Calu3 (cell line): ENCODE measurements at regions not wholly inside any gene's neighbourhood (a gene's known extent, or its start where the extent isn't known, plus 50 kb on each side); places are given as distances from the start of the nearest gene placed in this dataset.

Source experiments
- BruUV-seq: library from RNA; stranded (reverse); fragments of 400-500 nt; replicated peaks from 2 replicates; lab custom pipeline; 2021; lab: Mats Ljungman, UMichigan
- CTCF ChIA-PET: fragments of 300-600 bp; sonication (Branson Sonifier 250); formaldehyde crosslinking; loops from one replicate; lab custom pipeline; 2022; ENCODE audit warnings: antibody characterized with exemption; lab: Charles Lee
- DNase-seq: peaks from one replicate; pipeline ENCODE4 v3.0.0; 2022
- H3K27ac Mint-ChIP-seq: one replicate; pipeline ENCODE4 v1.8.0; 2022; ENCODE audit warnings: mixed read lengths; ENCODE audit not compliant: unreplicated experiment
- H3K27me3 Mint-ChIP-seq: one replicate; pipeline ENCODE4 v1.8.0; 2022; ENCODE audit warnings: mixed read lengths; ENCODE audit not compliant: unreplicated experiment
- H3K36me3 Mint-ChIP-seq: one replicate; pipeline ENCODE4 v1.8.0; 2022; ENCODE audit warnings: mild to moderate bottlenecking, moderate library complexity, mixed read lengths; ENCODE audit not compliant: insufficient read depth, unreplicated experiment
- H3K4me1 Mint-ChIP-seq: one replicate; pipeline ENCODE4 v1.8.0; 2022; ENCODE audit warnings: mild to moderate bottlenecking, low read depth, mixed read lengths; ENCODE audit not compliant: unreplicated experiment
- H3K4me3 Mint-ChIP-seq: one replicate; pipeline ENCODE4 v1.8.0; 2022; ENCODE audit warnings: mild to moderate bottlenecking, low read depth, moderate library complexity, mixed read lengths; ENCODE audit not compliant: unreplicated experiment
- H3K9me3 Mint-ChIP-seq: one replicate; pipeline ENCODE4 v1.8.0; 2022; ENCODE audit warnings: low read depth, mixed read lengths; ENCODE audit not compliant: unreplicated experiment
- intact Hi-C: fragments of 100-400 bp; cut with micrococcal nuclease; formaldehyde crosslinking; loops from one replicate; pipeline ENCODE4 v1.10.0; 2022; ENCODE audit not compliant: unreplicated experiment
- TF ChIP-seq, protein P1 (sequence below): fragments of 200-600 bp; IDR thresholded peaks from one replicate; pipeline ENCODE4 v1.8.0; 2022; ENCODE audit warnings: antibody characterized with exemption; ENCODE audit not compliant: unreplicated experiment

DNA sequence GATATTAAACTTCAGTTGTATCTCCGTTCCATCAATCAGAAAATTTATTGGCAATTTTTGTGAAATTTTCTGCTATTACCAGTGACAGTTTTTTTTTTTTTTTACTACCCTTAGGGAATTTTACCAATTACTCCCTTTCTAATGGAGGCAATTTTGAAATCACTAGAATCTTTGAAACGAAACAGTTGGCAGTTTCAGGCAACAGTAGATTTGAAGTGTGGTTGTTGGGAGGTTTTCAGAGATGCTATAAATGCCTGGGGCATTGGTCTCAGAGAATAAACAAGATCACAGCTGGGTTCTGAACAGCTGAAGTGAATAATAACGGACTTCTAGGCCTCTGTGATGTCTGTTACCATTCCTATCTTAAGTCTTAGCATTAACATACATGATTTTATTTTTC, 535.9 kb upstream of the POT1 start:
- TF ChIP-seq, protein P1, sequence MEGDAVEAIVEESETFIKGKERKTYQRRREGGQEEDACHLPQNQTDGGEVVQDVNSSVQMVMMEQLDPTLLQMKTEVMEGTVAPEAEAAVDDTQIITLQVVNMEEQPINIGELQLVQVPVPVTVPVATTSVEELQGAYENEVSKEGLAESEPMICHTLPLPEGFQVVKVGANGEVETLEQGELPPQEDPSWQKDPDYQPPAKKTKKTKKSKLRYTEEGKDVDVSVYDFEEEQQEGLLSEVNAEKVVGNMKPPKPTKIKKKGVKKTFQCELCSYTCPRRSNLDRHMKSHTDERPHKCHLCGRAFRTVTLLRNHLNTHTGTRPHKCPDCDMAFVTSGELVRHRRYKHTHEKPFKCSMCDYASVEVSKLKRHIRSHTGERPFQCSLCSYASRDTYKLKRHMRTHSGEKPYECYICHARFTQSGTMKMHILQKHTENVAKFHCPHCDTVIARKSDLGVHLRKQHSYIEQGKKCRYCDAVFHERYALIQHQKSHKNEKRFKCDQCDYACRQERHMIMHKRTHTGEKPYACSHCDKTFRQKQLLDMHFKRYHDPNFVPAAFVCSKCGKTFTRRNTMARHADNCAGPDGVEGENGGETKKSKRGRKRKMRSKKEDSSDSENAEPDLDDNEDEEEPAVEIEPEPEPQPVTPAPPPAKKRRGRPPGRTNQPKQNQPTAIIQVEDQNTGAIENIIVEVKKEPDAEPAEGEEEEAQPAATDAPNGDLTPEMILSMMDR = no peak
- H3K27ac Mint-ChIP-seq = no peak overlapping the region
- H3K36me3 Mint-ChIP-seq = no peaks in the 10 kb centered on the region
- DNase-seq = no peak
- no peaks in the 10 kb centered on the region for H3K27me3 Mint-ChIP-seq
- H3K9me3 Mint-ChIP-seq = no peaks in the 10 kb centered on the region
- no TSS peak for BruUV-seq
- no peaks in the 10 kb centered on the region for H3K4me1 Mint-ChIP-seq
- no peak overlapping the region for H3K4me3 Mint-ChIP-seq
- intact Hi-C loops = no loop called here
- CTCF ChIA-PET = interaction anchor here (0.7 kb wide), 1 partner anchor 998 kb away, joined by 3 read pairs; no protein-coding TSS in a partner anchor

DNA sequence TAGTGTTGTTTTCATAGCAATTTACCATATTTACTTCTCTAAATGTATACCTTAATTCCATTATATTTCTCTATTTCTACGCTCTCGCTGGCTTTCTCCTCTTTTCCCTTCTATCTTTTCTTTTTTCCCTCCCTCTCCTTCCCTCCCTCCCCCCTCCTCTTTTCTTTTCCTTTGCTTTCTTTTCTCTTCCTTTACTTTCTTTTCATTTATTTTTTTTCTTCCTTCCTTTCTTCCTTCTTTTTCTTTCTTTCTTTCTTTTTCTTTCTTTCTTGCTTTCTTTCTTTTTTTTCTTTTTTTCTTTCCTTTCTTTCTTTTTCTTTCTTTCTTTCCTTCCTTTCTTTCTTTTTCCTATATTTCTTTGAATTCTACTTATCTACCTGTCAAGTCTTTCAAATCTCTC, 533.0 kb upstream of the POT1 start:
- CTCF ChIA-PET = no interaction called here
- no peak for DNase-seq
- BruUV-seq = no TSS peak
- H3K27ac Mint-ChIP-seq = no peak overlapping the region
- H3K36me3 Mint-ChIP-seq = no peaks in the 10 kb centered on the region
- H3K4me3 Mint-ChIP-seq = no peak overlapping the region
- H3K27me3 Mint-ChIP-seq = no peaks in the 10 kb centered on the region
- peaks cover 4% of the 10 kb centered on the region for H3K9me3 Mint-ChIP-seq
- no peaks in the 10 kb centered on the region for H3K4me1 Mint-ChIP-seq
- intact Hi-C loops = no loop called here
- TF ChIP-seq, protein P1 = no peak

DNA sequence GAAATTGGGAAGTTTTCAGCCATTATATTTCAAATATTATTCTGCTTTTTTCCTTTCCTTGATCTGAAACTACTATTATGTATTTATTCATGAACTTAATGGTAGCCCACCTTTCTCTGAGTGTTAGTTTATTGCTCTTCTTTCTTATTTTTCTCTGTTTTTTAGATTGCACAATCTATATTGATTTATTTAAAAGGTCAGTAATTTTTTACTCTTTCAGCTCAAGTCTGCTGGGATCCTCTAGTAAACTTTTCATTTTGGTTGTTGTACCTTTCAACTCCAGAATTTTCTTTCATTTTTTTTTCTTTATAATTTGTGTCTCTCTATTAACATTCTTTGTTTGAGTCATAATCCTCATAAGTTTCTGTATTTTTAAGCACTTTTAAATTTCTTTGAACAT, 529.4 kb upstream of the POT1 start:
- Mint-ChIP-seq H3K27me3 (no peaks in the 10 kb centered on the region), H3K9me3 (peaks cover 8% of the 10 kb centered on the region), H3K4me1 (peaks cover 9% of the 10 kb centered on the region), H3K27ac (no peak overlapping the region), H3K36me3 (no peaks in the 10 kb centered on the region), H3K4me3 (no peak overlapping the region)
- no TSS peak for BruUV-seq
- intact Hi-C loops = no loop called here
- DNase-seq = no peak
- TF ChIP-seq, protein P1 = no peak
- CTCF ChIA-PET = no interaction called here

DNA sequence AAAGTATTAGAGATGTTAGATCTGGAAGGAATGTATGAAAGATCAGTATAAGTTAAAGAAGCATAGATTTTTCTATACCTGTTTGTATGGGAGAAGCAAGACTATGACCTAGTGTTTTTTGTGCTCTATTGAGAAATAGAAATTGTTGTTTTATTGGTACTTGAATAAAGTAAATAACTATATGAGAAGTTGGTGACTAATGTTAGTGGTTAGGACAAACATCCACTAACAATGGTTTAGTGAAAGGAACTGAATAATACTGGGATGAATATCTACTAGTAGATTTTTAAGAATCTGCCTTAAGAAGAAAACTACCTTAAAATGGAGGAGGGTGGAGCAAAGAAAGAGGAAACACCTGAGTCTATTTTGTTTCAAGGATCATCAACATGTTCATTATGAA, 521.1 kb upstream of the POT1 start:
- CTCF ChIA-PET = no interaction called here
- Mint-ChIP-seq H3K27me3 (no peaks in the 10 kb centered on the region), H3K4me3 (no peak overlapping the region), H3K36me3 (no peaks in the 10 kb centered on the region), H3K4me1 (peaks cover 9% of the 10 kb centered on the region), H3K27ac (no peak overlapping the region), H3K9me3 (peaks cover 2% of the 10 kb centered on the region)
- TF ChIP-seq, protein P1 = no peak
- intact Hi-C loops = no loop called here
- BruUV-seq = no TSS peak
- no peak for DNase-seq

DNA sequence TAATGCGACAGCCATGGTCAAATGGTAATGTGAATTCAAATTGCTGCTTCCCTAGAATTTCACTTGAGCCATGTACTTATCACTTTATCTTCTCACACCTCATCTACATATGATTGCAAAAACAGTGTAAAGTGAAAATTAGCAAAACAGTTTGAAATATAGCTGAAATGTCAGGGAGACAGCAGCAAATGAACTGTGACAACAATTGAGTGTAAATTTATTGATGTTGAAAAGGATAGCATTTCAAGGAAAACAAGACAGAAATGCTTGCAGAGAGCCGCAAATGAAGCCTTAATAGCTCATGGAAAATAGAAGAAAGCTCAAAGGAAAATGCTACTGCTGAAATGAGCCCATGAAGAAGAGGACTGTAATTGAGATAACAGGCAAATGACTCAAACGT, 516.2 kb upstream of the POT1 start:
- Mint-ChIP-seq H3K27ac (no peak overlapping the region), H3K4me3 (no peak overlapping the region), H3K36me3 (no peaks in the 10 kb centered on the region), H3K4me1 (no peaks in the 10 kb centered on the region), H3K27me3 (no peaks in the 10 kb centered on the region), H3K9me3 (no peaks in the 10 kb centered on the region)
- intact Hi-C loops = no loop called here
- CTCF ChIA-PET = no interaction called here
- DNase-seq = no peak
- TF ChIP-seq, protein P1 = no peak
- no TSS peak for BruUV-seq
